CD4-positive, alpha-beta T cell treated with Interferon alpha-2 for 1 hour (primary cell): ENCODE measurements at regions not wholly inside any gene's neighbourhood (a gene's known extent, or its start where the extent isn't known, plus 50 kb on each side); places are given as distances from the start of the nearest gene placed in this dataset.

ENCODE experiments used
- DNase-seq, 2 donors: peaks; one replicate each; pipeline ENCODE4 v3.0.0-alpha.2; 2020 to 2022

- DNase-seq = no peak
These were observed 78.1 kb upstream of the SLC38A11 start for GRCh38 chr2:165033402-165033801.

- DNase-seq = no peak
These were observed 77.2 kb upstream of the SLC38A11 start for GRCh38 chr2:165032559-165032958.

- DNase-seq = no peak
These were observed 68.9 kb upstream of the SLC38A11 start for GRCh38 chr2:165024199-165024598.

GRCh38 chr2:165022781-165023180 lies 67.5 kb upstream of the SLC38A11 start:
- no peak for DNase-seq

GRCh38 chr2:165017966-165018596 lies 62.8 kb upstream of the SLC38A11 start:
- no peak for DNase-seq

- DNase-seq = peak; percentile 4 to 13
These were observed 61.6 kb upstream of the SLC38A11 start for GRCh38 chr2:165016772-165017411.

GRCh38 chr2:165015052-165015642 lies 59.8 kb upstream of the SLC38A11 start:
- peak; percentile 36 to 43 for DNase-seq

- no peak for DNase-seq
These were observed 58.8 kb upstream of the SLC38A11 start for GRCh38 chr2:165013944-165014619.

- no peak for DNase-seq
These were observed 55.9 kb upstream of the SLC38A11 start for GRCh38 chr2:165011199-165011598.

GRCh38 chr2:165010556-165010955 lies 55.2 kb upstream of the SLC38A11 start:
- no peak for DNase-seq

GRCh38 chr2:165009466-165009865 lies 54.1 kb upstream of the SLC38A11 start:
- no peak for DNase-seq

- no peak for DNase-seq
These were observed 53.5 kb upstream of the SLC38A11 start for GRCh38 chr2:165008730-165009315.

GRCh38 chr2:165007161-165007744 lies 51.9 kb upstream of the SLC38A11 start:
- no peak for DNase-seq
